Activated T-cell treated with anti-CD3 and anti-CD28 coated beads for 1 hour (primary cell): ENCODE measurements at regions not wholly inside any gene's neighbourhood (a gene's known extent, or its start where the extent isn't known, plus 50 kb on each side); places are given as distances from the start of the nearest gene placed in this dataset.

Experiments used
- DNase-seq: peaks from one replicate; pipeline ENCODE4 v3.0.0-alpha.2; 2020; ENCODE audit warnings: low read depth

DNA sequence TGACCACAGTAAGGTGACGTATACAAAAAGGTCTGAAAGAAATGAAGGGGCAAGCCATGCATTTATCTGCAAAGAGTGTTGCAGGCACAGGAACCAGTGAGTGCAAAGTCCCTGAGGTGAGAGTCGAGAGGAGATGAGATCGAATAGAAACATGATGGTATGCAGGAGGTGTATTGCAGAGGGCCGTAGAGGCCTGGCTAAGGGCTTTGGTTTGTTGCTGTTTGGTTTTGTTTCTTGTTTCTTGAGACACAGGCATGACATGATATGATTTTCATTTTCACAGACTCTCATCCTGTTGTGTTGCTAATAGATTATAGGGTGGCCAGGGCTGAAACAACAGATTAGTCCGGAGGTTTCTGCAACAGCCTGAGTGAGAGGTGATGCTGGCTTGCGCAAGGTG lies 80.4 kb downstream of the HSPH1 start:
- DNase-seq: no peak

DNA sequence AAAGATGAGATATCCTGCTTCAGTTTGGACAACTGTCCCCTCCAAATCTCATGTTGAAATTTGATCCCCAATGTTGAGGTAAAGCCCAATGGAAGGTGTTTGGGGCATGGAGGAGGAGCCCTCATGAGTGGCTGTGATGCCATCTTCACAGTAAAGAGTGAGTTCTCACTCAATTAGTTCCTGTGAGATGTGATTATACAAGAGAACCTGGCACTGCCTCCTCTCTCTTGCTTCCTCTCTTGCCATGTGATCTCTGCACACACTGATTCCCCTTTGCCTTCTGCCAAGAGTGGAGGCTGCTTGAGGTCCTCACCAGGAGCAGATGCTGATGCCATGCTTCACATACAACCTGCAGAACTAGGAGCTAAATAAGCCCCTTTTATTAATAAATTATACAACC lies 86.9 kb downstream of the HSPH1 start:
- DNase-seq: no peak

DNA sequence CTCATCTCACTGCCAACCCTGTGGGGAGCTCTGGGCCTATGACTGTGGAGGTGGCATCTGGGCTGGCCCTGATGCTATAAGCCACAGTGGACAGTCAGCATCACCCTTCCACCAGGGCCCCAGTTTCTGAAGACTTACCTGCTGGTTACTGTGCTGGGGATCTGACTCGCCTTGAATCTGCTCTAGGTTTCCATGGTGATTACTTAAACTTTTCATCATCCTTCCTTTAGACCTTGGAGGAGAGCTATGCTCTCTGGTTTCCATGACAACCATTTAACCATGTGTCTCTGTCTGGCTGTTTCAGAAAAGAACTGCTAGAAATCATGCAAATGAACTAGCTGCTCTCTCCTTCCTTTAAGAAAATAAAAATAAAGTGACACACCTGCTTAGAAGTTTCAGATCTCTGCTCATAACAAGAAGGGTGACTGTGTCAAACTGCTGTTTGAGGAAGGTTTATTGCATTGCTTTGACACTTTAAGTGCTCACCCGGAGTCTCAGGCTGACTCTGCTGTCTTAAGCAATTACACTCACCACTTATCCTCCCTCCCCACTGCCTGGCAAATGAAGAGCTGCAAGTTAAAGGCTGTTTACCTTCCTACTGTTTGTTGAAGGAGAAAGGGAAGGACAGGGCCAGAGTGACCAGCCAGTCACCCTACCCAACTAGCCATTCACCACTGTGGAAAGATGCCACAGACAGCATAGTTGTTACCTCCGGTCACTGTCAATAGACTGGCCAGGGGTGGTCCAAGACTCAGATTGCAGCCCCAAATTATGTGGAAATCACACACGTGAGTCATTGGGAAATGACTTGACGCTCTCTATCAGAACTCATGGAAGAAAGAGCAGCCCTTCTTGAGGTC lies 87.6 kb downstream of the HSPH1 start:
- DNase-seq: no peak

DNA sequence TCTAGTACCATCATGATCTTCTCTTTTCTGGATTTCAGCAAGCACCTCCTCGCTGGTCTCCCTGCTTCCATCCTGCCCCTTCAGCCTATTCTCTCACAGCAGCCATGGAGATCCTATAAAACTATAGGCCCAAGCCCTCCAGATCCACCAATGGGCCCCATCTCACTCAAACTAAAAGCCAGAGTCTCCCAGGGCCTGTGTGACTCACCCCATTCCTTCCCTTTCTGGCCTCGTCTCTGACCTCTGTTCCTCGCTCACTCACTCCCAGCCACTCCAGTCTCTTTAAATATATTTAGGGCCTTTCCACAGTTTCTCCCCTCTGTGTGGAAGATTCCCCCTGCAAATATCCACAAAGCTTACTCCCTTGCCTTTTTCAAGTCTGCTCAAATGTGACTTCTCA lies 89.7 kb downstream of the HSPH1 start:
- no peak for DNase-seq

DNA sequence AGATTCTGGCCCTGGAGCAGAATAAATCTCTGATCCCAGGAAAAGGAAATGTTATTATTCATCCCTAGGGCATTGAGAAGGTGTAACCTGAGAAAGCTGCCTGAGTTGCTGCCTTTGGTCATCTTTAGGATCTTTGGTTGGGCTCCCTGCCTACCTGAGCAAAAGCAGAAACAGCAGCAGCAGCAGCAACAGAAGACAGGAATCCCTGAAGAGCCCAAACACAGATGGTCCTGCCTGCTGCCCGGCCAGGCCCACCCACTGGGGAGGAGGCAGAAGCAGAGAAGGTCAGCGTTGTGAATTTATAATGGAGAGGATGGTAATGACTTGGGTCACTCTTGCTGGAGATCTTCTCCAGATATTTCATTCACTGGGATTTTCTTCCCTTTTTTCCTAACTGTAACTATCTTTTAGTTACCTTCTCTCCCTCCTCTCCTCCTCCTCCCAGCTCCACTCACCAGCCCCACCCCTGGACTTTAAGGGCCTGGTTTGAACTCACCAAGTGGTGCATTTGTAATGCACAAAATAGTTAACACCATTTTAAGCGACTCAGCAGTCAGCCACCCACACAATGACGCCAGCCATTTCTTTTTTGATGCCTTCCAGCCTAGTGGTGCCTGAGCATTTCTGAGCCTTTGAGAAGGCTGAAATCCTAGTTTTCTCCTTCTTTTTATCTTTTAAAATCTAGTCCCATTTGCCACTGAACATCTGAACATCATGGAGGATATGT lies 91.7 kb downstream of the HSPH1 start:
- DNase-seq: no peak

DNA sequence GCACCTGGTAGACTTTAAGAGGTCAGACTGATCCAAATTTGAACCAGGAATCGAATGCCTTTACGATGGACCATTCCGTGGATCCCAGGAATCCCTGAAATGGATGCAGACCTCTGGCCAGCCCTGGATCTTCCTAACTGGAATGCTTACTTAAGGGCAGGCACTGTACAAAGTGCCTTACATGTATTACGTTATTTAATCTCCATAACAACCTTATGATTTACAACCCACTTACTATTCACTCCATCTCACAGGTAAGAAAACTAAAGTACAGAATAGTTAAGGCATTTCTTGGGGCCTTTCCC lies 93.6 kb downstream of the HSPH1 start:
- no peak for DNase-seq

DNA sequence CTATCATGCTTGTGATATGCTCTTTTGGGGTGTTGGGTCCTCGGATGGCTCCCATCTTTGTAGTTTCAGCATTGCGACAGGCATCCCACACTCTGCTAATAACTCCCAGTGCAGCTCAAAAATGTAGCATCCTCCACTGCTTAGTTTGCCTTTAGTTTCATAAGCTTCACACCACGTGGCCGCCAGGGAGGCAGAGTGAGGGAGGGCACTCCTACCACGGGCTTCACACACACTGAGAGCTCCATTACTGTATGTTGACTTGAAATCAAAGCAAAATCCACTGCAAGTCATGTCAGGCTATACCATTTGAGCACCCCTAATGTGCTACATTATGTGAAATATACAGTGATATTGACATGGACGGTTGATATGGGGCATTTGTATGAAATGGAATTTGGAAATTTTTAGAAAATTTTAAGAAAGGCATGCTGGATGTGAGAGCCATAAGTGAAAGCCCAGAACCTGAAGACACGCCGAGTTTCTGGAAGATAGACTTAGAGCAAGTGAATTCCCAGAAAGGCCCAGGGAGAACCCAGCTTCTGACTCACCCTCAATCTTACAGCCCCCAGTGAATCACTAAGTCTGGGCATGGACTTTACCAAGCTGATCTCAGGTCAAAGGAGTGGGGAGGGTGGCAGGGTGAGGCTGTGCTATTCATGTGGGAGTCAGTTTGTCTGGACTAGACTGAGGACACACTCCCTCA lies 94.1 kb downstream of the HSPH1 start:
- no peak for DNase-seq

DNA sequence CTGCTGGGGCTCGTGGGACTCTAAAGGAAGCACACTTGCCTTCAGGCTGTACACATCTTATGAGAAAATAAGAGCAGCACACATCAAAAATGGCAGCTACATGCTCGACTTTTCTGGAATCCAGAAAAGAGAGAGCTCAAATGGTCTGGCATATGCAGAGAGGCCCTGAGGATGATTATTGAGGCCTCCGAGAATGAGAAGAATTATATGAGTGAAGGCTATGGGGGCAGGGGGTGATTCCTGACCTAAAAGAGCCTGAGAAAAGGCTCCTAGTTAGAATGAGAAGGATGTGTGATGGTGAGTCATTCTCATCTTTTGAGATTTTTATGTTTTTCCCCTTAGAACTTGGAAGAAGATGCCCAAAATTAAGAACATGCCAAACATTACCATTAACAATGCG lies 97.1 kb downstream of the HSPH1 start:
- DNase-seq: no peak

DNA sequence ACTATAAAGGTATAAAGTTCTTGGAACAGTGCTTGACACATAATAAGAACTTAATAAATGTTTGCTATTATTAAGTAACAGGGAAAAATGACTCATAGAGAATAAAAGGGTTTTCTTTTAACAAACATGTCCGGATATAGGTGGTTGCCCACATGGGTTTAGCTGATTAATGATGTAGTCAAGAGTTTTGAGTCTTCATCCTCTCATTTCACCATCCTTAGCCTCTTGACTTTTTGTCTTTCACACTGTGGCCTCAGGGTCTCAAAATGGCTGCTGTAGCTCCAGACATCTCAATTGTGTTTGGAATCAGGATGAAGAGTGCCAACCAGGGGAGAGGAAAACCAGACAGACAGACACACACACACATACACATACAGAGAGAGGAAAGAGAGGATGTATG lies 97.9 kb downstream of the HSPH1 start:
- no peak for DNase-seq

DNA sequence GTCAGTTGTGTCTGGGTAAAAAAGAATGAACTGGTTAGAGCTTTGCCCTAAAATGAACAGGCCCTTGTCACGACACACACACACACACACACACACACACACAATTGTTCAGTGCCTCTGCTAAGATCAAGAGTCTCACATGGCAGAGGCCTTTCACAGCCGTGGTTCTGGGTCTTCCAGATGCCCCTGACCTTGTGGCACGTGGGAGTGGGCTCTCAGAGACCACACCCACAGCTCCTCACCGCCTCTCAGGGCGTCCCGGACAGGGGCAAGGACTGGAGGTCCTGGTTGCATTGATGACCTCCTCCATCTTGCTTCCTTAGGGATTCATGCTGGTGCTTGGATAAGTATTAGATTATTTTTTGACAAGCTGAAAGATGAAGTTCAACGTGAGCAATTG lies 101.0 kb downstream of the HSPH1 start:
- DNase-seq: no peak

DNA sequence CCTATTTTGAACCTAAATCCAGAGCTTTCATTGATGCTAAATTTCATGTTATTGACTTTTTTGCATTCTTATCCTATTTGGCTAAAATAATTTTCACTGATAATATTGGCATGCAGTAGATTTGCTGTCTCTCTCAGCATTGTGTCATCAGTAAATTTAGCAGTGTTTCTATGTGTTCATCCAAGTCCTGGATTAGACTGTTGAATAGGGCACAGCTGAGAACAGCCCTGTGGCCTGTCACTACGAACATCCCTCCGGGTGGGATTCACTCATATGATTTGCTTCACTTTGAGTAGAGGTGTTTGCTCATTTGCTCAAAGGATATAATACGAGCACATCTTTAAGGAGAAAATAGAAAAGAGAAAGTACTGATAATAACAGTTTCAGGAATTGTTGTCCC lies 101.5 kb downstream of the HSPH1 start:
- DNase-seq: no peak

DNA sequence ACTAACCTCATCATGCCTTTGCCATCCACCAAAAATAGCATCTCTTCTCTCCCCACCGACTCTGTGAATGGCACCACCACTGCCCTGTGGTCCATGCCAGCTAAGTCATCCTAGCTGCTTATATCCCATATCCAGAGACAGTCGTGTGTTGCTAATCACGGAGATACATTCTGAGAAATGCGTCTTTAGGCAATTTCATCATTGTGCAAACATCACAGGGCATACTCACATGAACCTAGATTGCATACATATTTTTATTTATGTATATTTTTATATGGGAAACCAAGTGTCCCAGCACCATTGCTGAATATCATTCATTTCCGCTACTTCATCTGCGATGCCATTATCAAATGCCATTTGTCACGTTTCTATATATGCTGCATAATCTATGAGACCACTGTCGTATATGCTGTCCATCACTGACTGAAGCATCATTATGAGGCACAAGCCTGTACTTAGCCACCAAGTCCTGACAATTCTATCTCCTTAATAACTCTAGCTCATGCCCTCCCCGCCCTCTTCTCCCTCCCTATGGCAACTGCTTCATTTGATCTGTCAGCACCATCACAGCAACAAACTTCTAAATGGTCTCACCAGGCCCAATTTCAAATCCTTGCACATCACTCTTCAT lies 104.2 kb downstream of the HSPH1 start:
- no peak for DNase-seq

DNA sequence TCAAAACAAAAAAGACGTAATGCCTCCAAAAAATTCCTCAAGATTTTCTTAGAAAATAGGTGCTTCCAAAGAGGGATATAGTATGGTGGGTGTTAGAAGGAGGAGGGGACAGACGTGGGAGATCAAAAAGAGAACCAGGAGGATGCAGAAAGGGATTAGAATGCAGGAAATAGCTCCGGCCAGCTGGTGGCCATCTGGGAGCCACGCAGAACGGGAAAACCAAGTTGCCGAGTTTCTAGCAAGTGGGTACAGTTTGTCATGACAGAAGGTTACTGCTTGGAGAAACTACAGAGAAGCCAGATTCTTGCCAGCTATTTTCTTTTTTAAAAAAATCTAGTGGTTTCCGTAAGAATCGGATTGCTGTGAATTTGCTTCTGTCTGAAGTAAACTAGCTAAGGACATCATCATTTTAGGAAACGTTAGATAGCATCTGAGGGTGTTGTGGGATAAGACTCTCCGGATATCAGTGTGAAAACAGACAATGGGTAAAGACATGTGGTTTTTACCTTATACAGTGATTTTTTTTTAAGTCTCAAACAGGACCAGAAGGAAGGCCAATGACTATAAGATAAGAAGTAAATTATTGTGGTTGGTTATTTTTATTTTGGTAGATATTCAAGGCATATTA lies 104.9 kb downstream of the HSPH1 start:
- no peak for DNase-seq

DNA sequence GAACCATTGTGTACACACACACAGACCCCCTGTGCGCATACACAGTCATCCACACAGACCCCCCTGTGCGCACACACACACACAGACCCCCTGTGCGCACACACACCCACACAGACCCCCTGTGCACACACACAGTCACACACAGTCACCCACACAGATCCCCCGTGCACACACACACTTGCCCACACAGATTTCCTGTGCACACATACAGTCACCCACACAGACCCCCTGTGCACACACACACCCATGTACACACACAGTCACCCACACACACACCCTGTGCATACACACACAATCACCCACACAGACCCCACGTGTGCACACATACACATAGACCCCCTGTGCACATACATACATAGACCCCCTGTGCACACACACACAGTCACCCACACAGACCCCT lies 106.1 kb downstream of the HSPH1 start:
- DNase-seq: no peak

DNA sequence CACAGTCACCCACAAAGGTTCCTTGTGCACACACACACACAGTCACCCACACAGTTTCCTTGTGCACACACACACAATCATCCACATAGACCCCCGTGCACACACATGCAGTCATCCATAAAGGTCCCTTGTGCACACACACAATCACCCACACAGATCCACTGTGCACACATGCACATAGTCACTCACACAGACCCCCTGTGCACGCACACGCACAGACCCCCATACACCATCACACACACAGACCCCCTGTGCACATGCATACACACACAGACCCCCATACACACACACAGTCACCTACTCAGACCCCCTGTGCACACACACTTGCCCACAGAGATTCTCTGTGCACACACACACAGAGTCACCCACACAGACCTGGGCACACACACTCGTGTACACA lies 107.1 kb downstream of the HSPH1 start:
- DNase-seq: no peak

DNA sequence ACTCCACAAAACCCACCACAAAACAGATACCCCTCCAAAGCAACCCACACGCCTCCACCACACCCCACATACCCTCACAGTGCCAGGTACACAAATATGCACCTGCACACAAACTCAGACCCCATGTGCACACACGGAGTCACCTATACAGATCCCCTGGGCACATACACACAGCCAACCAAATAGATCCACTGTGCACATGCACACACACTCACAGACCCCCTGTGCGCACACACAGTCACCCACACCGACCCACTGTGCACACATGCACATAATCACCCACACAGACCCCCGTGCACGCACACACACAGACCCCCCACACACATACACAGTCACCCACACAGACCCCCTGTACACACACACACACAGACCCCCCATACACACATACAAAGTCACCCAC lies 107.8 kb downstream of the HSPH1 start:
- DNase-seq: no peak

DNA sequence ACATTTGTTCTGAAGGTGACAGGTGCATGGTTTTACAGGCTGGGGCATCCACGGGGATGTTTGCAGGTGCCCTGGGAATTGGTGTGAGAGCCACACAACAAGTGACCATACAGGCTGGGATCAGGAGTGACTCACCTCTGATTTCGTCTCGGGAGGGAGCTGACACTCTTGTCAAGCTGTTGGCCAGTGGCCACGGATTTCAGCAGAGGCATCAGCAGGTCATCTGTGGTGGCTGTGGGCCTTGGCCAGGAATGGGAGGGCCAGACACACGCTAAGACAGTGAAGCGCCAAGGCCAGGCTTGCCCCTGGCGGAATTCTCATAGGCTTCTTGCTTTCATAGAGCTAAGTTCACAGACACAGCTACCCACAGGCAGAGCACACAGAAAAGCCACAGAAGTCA lies 108.6 kb downstream of the HSPH1 start:
- DNase-seq: no peak

DNA sequence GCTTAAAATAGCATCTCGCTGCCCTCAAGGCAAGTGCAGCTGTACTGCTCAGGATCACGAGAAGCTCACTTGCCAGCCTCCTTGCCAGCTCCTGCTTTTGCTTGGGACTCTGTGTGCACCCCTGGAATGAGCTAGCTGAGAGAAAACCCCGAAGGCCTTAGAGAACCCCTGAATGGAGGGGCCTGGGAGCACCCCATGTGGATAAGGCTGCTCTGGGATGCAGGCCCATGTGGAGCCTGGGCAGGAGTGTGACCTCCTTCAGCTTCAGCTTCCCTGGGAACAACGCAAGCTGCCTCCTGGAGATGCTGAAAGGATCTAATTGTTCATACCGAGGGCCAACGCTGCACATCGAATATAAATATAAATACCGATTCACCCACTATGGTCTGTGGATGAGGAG lies 109.2 kb downstream of the HSPH1 start:
- DNase-seq: no peak

DNA sequence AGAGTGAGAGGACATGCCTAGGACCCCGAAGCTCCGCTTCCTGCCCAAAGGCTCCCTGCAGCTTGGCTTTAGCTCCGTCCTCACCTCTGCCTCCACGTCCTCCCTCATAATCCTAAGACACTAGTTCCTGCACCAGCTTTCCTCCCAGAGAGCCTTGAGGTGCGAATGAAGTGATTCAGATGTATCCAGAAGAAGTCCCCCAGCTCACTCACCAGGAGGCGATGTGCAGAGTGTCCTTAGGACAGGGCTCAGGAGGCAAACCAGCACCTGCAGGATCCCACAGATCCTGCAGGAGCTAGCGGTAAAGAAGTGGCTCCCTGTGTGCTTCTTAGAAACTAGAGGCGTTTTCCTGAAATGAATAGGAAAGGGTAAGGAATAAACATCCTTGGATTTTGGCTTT lies 109.7 kb downstream of the HSPH1 start:
- no peak for DNase-seq

DNA sequence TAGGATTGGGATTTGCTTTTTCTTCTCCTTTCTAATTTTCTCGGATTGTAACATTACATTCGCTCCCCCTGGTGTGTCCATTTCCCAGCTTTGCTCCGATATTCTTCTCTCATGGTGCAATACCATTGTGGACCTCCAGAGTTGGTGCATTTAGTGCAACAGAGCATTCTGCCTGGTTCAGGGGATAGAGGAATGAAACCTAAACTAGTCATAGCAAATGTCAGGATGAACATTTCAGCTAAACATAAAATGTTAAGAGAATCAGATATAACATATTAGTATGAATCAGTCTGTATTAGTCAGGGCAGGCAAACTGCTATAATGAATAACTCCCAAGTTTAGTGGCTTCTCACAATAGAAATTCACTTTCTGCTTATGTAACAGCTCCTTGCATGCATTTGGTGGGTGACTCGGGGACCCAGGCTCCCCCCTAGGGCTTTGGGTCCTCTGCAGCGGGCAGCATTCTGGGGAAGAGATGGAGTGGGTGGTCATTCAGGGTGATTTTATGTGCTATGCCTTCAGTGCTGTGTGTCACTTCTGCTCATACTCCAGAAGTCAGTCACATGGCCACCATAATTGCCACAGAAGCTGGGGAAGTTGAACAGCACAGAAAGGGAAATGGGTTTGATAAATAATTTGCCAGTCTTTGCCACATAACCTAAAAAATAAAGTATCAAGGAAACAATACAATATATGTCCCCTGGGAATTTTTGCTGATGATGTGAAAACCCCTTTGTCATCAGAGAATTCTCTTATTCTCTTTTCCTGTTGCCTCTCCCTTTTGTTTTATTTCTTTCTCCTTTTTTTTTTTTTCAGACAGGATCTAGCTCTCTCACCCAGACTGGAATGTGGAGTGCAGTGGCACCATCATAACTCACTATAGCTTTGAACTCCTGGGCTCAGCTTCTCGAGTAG lies 111.0 kb downstream of the HSPH1 start:
- no peak for DNase-seq

DNA sequence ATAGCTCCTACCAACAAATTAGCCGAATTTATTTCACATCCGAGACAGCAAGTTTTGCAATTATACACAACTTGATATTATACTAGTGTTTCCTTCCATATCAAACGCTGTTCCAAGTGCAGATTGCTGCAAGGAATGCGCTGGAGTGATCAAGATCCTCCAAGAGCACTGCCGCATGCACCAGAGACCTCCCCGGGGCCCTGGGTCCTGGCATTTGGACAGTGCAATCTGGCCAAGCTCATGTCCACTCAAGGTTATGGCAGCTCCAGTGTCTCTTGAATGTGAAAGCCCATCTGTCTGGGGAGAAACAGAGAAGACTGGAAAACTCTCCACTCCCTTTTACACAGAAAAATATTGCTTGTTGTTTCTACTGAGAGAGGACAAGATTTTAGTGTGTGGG lies 111.9 kb downstream of the HSPH1 start:
- no peak for DNase-seq
